ENCODE measurements at regions not wholly inside any gene's neighbourhood (a gene's known extent, or its start where the extent isn't known, plus 50 kb on each side); places are given as distances from the start of the nearest gene placed in this dataset.

GRCh38 chr7:89517815-89518214, 636.5 kb upstream of the STEAP1 start:
- Histone ChIP-seq H3K4me3 (replicated peaks; ENCODE audit: insufficient read depth, low read length) (no peak overlapping the region), H3K27me3 (ENCODE audit: insufficient read depth, poor library complexity, severe bottlenecking) (no peaks in the 10 kb centered on the region), H3K27ac (replicated peaks) (no peak overlapping the region)
- no peak for DNase-seq (ENCODE audit: low read depth in 1 of 2, low spot score in 1 of 2)
- TF ChIP-seq CTCF (IDR thresholded peaks at IDR 0.05; ENCODE audit: insufficient read depth, low read length) (no peak), REST (IDR thresholded peaks at IDR 0.05; ENCODE audit: insufficient replicate concordance, low read depth) (no peak), POLR2AphosphoS5 (IDR thresholded peaks at IDR 0.05; ENCODE audit: low read depth) (no peak), SPI1 (IDR thresholded peaks at IDR 0.05; ENCODE audit: borderline replicate concordance, low read depth) (no peak), GABPA (IDR thresholded peaks at IDR 0.05; ENCODE audit: low read depth) (no peak)

GRCh38 chr7:89549768-89550167, 604.5 kb upstream of the STEAP1 start:
- TF ChIP-seq GABPA (IDR thresholded peaks at IDR 0.05; ENCODE audit: low read depth) (no peak), REST (IDR thresholded peaks at IDR 0.05; ENCODE audit: insufficient replicate concordance, low read depth) (no peak), POLR2AphosphoS5 (IDR thresholded peaks at IDR 0.05; ENCODE audit: low read depth) (no peak), SPI1 (IDR thresholded peaks at IDR 0.05; ENCODE audit: borderline replicate concordance, low read depth) (no peak), CTCF (IDR thresholded peaks at IDR 0.05; ENCODE audit: insufficient read depth, low read length) (no peak)
- no peak for DNase-seq (ENCODE audit: low read depth in 1 of 2, low spot score in 1 of 2)
- Histone ChIP-seq H3K27ac (replicated peaks) (no peak overlapping the region), H3K4me3 (replicated peaks; ENCODE audit: insufficient read depth, low read length) (no peak overlapping the region), H3K27me3 (ENCODE audit: insufficient read depth, poor library complexity, severe bottlenecking) (no peaks in the 10 kb centered on the region)

- TF ChIP-seq GABPA (IDR thresholded peaks at IDR 0.05; ENCODE audit: low read depth) (no peak), POLR2AphosphoS5 (IDR thresholded peaks at IDR 0.05; ENCODE audit: low read depth) (no peak)
- Histone ChIP-seq H3K27me3 (ENCODE audit: insufficient read depth, poor library complexity, severe bottlenecking) (no peaks in the 10 kb centered on the region), H3K27ac (replicated peaks) (no peak overlapping the region)
Observed at GRCh38 chr7:89554209-89554608, 600.1 kb upstream of the STEAP1 start.

GRCh38 chr7:89559596-89559995, 594.7 kb upstream of the STEAP1 start:
- no peak overlapping the region for H3K27ac ChIP-seq (replicated peaks)
- H3K4me3 ChIP-seq (replicated peaks; ENCODE audit: insufficient read depth, low read length) = no peak overlapping the region
- no peak for DNase-seq (ENCODE audit: low read depth in 1 of 2, low spot score in 1 of 2)
- no peaks in the 10 kb centered on the region for H3K27me3 ChIP-seq (ENCODE audit: insufficient read depth, poor library complexity, severe bottlenecking)
- TF ChIP-seq CTCF (IDR thresholded peaks at IDR 0.05; ENCODE audit: insufficient read depth, low read length) (no peak), REST (IDR thresholded peaks at IDR 0.05; ENCODE audit: insufficient replicate concordance, low read depth) (no peak), GABPA (IDR thresholded peaks at IDR 0.05; ENCODE audit: low read depth) (no peak), POLR2AphosphoS5 (IDR thresholded peaks at IDR 0.05; ENCODE audit: low read depth) (no peak), SPI1 (IDR thresholded peaks at IDR 0.05; ENCODE audit: borderline replicate concordance, low read depth) (no peak)

More at GRCh38 chr7:89554209-89554608, 600.1 kb upstream of the STEAP1 start:
- no peak overlapping the region for H3K4me3 ChIP-seq (replicated peaks; ENCODE audit: insufficient read depth, low read length)
- DNase-seq (ENCODE audit: low read depth in 1 of 2, low spot score in 1 of 2) = no peak
